EH (cell line): ENCODE measurements at regions not wholly inside any gene's neighbourhood (a gene's known extent, or its start where the extent isn't known, plus 50 kb on each side); places are given as distances from the start of the nearest gene placed in this dataset.

ENCODE experiments used
- DNase-seq: peaks from one replicate; pipeline ENCODE4 v3.0.0-alpha.2; 2015; ENCODE audit warnings: low read depth

DNA sequence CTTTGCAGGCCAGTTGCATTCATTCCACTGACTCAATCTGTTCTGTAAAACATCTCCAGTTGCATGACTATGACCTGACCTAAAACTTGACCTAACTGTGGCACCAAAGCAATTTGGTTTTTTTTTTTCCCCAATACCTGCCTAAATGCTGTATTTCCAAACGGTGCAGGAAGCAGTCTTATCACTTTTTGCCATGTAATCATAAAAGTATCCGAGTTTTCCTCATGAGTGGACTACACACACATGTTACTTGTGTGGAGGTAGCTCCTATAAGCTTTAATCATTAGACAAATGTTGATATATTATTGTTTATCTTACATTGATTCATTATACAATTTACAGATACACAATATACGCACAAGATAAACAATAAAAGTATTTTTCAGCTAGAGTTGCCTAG, 373.7 kb downstream of the BTBD3 start:
- DNase-seq = no peak

DNA sequence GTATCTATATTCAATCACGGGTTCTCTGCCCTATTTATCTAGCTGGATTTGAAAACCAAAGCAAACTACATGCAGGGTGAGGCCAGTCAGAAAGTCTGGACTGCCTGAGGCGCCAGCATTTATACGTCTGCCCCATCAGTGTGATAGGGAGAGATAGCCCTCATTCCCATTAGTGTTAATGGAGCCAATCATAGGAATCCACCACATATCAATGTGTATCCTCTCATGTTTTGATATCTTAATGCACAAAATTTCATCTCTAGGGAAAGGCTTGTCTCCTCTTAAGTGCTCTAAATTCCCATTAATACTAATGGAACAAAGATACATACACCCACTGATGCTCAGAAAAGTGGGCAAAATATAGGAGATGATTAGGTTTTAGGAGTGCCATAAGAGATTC, 376.2 kb downstream of the BTBD3 start:
- no peak for DNase-seq

DNA sequence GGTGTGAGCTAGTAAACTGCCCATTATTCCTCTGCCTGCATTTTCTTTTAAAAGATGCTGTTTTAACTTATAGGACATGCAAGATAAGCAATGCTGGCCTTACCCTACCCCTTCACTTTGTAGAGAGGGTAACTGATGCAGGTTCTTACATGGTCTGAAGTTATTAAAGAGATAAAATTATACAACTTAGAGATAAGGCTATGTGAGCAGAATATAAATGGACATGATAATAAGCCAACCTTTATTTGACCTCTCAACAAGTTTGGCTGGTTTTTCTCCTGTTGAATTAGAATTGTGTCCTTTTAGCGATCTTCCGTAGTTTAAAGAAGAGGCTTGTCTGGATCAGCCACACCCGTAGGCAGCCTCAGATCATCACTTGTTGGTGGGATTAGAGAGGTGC, 377.0 kb downstream of the BTBD3 start:
- no peak for DNase-seq

DNA sequence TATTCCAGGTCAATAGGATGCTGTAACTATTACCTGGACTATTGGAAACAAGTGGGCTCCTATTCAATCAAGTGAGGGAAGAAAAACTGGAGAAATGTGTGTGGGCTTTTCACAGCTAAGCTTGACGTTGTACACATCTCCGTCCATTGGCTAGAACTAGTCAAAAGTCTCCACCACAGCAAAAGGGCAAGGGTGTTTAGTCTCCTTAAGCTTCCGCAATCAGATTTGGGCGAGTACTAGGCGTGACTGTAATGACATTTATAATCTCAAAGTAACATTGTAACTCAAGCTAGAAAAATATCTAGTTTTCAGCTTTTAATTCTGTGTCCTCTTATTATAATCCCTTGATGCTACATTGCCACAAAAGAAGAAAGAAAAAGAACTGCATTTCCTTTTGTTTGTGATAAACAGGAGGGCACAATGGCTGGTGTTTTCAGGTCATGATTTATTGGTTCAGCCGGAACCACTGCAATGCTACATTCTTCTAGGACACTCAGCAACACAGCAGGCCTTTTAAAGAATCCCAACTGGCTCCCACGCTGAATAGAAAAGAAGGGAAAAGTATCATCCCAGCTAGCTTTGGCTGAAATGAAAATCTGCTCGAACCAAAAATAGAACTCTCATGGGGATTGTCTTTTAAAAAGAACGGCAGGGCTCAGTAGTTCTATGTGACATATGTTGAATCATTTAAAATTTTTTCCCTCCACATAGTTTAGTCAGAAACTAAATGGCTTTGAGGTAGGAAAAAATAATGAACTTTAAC, 387.7 kb downstream of the BTBD3 start:
- DNase-seq = no peak

DNA sequence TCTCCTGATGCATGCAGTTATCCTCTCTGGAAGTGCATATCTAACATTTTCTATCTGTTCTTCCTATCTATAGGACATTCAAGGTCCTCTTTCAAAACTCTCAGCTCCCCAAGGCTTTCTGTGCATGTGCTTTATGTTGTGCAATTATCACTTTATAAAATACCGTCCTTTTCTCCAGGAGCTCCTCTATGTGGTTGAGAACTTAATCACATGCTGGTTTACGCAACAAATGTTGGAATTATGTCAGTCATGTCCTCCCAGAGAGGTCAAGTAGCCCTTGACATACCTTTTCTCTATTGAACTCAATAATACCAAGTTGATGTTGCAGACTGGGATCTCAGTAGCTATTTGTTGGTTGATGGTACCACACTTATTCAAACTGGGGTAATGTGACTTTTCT, 388.4 kb downstream of the BTBD3 start:
- DNase-seq = no peak

DNA sequence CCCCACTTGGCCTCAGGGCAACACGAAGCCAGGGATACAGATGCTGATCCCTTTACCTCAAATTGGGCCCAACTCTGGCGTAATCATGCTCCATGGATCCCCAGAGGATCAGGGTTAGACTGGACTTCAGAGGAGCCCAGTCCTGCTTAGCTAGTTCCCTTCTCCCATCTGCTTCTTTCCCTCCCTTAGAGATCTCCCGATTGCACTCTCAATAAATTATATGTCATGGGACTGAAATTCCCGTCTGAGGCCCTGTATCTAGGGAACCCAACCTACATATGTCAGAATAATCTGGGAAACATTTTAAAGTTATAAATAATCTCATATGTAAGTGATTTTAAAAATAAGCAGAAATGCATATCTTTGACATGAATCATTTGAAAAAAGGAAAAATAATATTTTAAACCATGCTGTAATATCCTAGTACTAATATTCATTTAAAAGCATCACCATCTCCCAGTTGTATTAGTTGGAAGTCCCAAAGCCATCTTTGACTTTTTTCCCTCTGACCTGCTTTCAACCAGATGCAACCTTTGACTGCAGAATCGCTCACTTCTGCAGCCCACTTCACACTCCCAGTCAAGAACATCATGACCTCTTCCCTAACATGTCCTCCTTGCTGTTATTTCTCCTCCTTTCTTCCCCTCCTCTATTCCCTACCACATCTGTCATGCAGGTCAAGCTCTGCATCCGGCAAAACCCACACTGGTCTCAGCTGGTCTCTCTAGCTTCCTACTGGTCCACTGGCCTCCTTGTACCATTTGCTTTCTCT, 393.6 kb downstream of the BTBD3 start:
- no peak for DNase-seq

DNA sequence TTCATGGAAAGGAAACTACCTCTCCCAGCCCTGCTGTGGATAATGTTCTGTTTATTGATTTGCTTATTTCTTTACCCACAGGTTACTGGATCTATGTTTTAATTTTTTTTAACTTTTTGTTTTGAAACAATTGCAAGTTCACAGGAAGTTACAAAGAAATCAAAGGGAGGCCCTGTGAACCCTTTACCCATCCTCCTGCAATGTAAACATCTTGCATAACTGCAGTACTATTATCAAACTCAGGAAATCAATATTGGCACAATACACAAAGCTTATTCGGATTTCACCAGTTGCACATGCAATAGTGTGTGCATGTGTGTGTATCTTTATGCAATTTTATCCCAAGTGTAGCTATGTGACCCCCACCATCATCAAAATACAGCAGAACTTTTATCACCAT, 398.0 kb downstream of the BTBD3 start:
- DNase-seq = no peak

DNA sequence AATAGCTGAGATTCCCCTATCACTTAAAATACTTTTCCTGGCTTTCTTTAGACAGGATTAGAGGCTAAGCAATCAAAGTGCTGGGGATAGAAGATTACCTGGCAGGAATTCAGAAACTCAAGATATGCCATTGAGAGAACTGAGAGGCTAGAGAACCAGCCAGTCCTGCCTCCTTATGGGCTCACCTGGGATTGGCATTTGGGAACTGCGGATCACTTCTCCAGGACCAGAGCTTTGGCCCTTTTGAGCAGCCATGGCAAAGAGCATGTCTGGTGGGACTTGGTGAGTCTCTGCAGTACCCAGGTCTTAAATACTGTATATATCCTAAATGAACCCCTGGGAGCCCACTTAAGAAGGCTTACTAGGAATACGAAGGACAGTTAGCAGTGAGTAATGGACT, 399.1 kb downstream of the BTBD3 start:
- no peak for DNase-seq

DNA sequence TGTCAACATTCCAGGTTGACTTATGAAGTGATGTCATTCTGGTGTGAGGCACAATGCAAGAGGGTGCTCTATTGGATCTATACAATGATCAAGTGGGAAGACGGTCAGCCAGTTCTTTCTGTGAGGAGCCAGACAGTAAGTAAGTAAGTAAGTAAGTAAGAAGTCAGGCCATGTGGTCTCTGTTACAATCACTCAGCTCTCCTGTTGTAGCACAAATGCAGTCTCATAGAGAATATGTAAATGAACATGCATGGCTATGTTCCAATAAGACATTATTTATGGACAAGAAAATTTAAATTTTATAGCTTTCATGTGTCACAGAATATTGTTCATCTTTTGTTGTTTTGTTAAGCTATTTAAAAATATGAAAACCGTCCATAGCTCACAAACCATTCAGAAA, 399.7 kb downstream of the BTBD3 start:
- DNase-seq = no peak

DNA sequence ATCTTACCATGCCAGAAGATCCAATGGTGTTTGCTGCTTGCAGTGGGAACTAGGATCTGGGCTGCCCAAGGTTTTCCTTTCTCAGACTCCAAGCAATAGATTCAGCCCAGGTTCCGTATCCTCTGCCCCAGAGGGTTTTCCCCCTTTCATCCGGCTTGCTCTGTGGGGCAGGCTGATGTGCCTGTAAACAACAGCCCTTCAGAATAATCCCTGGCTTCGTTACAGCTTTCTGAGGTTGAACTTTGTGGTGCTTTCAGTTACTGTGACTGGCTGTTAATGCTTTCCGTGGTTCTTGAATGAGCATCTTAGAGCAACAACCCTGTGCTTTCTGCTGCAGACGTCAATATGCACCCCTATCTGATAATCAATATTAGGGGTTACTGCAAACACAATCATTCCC, 400.4 kb downstream of the BTBD3 start:
- DNase-seq = no peak

DNA sequence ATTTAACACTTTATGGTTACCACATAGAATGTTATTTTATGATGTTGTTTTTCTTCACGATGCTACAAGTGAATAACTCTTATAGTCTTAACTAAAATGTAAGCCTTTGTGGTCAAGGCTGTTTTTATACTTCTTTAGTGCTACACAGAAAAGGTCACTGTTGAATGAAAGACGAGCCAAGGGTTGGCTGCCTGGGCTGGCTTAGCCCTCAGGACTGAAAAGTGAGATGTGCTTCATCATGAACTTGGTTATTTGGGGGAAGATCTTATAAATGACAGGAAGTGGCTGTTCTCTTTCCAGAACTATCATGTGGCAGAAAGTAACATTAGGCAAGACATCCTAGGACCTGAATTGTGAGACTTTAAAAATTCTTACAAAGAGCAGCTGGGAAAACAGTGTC, 404.0 kb downstream of the BTBD3 start:
- DNase-seq = no peak

DNA sequence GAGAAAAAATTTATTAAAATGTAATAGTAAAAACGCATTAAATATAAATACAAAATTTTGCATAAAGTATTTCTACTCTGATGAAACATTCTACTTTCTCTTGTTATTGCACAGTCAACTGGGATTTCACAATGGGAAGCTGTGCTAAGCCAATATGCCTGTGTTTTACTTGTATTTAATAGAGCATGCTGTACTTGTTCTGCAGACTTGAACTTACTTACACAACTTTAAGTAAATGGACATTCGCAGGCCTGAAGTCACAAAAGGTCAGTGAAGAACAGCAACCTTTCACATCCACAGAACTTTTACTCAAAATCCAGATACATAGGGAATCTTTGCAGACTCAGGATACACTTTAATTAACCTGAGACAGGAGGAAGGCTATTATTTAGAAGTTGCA, 409.5 kb downstream of the BTBD3 start:
- no peak for DNase-seq

DNA sequence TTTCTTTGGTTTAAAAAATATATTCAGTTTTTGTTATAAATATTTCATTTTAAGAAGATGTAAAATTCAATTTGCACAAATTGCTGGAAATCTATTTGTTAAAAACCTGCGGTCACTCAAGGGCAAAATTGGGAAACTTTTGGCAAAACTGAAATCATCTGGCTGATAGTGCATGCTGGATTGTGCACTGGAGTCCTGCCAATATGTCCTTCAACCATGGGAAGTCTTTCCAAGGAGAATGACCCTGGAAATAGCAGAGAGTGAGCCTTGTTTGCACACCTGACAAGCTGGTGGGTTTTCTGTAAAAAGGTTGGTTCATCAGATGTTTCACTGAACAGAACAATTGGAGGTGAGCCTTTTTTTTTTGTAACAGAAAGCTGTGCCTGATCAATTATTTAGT, 413.5 kb downstream of the BTBD3 start:
- no peak for DNase-seq

DNA sequence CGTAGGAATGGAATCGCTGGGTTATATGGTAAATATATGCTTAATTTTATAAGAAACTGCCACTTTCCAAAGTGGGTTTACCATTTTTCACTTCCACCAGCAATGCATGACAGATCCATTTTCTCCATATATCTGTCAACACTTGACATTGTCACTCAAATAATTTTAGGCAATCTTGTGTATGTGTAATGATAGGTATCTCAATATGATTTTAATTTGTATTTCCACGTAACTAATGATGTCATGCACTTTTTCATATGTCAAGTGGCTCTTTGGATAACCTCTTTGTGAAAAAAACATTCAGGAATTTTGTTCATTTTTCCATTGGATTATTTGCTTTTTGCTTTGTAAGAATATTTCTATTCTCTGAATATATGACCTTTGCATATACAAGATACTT, 419.9 kb downstream of the BTBD3 start:
- DNase-seq = no peak

DNA sequence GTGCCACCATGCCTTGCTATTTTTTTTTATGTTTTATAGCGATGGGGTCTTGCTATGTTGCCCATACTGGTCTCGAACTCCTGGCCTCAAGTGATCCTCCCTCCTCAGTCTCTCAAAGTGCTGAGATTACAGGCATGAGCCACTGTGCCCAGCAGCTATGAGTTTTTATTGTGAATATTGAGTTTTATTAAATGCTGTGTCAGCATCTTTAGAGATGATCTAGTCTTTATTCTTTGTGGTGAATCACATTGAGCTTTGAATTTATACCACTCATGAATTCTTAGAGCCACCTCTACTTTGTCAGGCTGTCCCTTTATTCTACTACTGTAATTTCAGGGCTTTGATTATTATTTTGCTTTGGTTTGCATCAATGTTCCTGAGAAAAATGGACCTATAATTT, 428.3 kb downstream of the BTBD3 start:
- no peak for DNase-seq

DNA sequence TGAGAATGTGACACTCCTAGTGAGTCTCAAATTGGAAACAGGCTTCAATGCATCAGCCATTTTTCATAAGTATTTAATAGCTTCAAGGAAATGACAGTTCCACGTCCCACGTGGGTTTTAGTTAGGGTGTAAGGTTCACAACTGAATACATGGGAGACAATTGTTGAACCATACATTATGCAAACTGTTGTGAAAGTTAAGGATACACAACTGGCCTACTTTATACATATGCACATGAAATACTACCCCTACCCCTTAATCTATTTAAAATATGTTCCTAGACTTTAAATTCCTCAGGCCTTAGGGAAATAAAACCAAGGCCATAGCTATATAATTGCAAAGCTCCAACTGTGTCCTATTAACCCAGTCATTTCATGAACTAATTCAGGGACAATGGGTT, 436.1 kb downstream of the BTBD3 start:
- no peak for DNase-seq

DNA sequence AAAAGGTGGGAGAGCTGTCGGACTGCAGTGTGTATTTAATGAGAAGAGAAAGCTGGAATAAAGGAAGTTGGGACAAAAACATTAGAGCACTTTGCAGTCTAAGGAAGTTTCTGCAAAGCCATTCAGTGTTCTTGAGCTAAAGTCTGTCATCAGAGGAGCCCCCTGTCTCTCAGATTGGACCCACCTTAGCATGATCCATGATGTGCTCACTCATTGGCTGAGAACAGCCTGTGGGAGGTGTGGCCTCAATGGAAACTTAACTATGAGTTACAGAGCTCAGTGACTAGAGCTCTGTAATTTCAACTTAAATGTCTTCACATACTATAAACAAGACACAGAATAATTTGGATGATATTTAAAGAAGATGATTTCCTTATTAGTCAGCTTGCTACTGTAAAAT, 437.0 kb downstream of the BTBD3 start:
- DNase-seq = no peak

DNA sequence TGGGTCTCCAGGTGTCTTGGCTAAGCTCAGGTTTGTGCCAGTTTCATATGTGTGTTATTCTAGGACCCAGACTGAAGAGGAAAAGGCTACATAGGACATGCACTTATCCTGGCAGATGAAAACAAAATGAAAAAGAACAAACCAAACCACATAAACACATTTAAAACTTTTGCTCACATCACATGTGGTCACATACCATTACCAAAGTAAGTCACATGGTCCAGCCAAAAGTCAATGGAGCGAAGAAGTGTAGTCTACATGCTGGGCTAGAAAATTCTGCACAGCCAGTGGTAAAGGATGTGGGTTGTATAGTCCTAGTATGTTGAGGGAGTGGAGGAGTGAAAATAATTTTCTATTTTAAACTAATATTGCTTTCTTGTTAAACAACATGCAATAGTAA, 437.5 kb downstream of the BTBD3 start:
- no peak for DNase-seq

DNA sequence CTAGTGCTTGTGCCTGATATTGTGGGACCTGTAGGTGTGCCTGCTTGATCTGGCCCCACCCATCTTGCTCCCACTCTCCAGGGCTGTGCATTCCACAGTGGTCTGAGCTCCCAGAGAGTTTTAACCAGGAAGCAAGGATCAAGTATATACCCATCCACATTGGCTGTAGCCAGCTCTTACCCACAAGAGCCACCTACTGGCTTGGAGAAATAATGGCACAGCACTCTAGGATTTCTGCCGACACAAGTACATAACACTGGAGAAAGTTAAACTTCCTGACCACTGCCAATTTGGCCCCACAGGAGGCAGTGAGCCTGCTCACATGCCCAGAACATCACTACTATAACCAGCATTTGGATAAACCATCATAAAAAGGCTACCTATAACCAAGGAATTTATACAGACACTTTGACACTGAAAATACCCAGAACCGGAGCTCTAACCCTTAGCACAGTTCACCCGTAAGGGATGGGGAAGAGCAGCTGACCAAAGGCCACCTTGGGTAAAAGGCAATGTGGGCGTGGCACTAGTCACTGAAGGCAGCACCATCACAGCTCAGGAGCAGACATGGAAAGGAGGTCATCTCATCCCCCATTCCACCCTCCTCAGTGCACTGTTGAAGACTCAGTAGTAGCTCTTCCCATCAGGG, 440.4 kb downstream of the BTBD3 start:
- no peak for DNase-seq

DNA sequence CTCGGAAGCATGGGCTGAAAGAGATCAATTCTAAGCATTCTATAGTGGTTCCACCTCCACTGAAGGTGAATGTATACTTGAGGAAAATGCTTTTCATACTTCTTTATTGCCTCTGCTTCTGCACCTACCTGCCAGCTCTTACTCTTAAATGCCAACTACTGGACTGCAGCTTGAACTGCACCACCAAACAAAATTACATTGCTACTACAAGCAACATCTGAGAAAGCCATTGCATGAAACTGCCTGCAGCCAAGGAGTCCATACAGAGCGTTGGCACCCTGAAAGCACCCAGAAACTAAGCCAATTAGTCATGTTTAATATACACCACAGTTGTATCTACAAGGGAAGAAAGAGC, 440.9 kb downstream of the BTBD3 start:
- DNase-seq = no peak

DNA sequence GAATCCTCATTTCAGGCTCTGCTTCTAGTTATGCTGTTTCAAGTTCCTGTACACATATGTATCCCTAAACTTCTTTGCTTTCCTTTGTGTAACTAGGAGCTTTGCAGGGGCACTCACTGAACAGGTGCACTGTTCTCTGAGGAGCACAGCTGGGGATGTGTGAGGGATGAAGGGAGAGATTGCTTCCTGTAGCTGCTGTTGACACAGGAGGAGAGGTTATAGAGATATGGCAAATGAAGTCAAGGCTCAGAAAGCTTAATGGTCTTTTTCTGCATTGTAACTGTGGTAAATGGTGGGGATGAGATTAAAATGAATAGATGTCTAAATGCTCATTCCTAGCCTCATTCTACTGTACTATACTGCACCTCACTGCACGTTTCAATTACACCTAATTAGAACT, 454.3 kb downstream of the BTBD3 start:
- no peak for DNase-seq

DNA sequence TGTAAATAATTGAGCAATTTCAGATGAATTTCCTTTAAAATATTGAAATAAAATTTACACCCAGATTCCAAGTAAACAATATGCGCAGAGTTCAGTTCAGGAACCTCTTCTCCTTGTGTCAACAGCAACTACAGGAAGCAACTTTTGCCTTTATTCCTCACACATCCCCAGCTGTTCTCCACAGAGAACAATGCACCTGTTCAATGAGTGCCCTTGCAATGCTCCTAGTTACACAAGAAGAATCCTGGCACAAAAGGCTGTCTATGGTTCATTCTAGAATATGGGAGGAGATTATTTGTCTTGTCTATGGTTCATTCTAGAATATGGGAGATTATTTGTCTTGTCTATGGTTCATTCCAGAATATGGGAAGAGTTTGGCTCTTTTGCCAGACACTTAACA, 454.9 kb downstream of the BTBD3 start:
- DNase-seq = no peak

DNA sequence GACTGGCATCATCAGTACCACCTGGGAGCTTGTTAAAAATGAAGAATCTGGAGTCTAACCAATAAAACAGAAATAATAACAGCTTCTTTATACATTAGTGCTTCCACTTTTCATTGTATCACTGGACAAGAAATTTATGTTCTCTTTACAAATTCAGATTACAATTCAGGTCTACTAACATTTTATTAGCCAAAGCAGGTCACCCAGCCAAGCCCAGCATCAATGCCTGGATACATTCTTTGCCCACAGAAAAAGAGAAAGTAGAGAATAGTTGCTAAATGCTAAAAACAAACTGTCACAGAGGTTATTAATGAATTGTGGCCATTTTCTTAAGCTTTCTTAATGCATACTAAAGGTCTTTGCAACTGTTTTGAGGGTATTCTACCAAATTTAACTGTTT, 458.3 kb downstream of the BTBD3 start:
- no peak for DNase-seq

DNA sequence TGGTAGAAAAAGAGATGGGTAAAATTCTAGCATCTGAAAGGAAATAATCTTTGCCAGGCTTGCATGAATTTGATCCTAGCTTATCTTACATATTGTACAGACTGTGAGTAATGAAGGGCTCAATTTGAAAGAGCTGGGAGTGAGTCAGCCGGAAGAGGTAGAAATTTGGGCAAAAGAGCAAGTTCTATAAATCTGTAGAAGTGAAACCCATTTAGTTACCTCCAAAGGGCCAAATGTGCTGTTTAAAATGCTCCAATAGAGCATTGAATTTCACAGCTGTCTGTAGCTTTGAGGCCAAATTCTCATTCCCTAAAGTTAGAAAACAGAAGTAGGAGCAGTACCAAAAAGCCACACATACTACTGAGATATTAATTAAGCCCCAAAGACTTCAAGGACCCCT, 466.1 kb downstream of the BTBD3 start:
- DNase-seq = no peak
